Naive thymus-derived CD4-positive, alpha-beta T cell (primary cell): ENCODE measurements at regions not wholly inside any gene's neighbourhood (a gene's known extent, or its start where the extent isn't known, plus 50 kb on each side); places are given as distances from the start of the nearest gene placed in this dataset.

ENCODE experiments used
- ATAC-seq: fragments of 150-1000 bp; cut with Tn5 transposase; 2 replicates; pipeline ENCODE4 v1.10.0; 2021; ENCODE audit warnings: mild to moderate bottlenecking, moderate library complexity
- CTCF ChIA-PET: fragments of 350-600 bp; sonication (Branson Sonifier 250); formaldehyde crosslinking; loops from one replicate; lab custom pipeline; 2021; ENCODE audit warnings: antibody characterized with exemption; lab: Charles Lee
- POLR2A ChIA-PET: fragments of 350-600 bp; sonication (Branson Sonifier 250); formaldehyde crosslinking; loops from one replicate; lab custom pipeline; 2021; ENCODE audit warnings: antibody characterized with exemption, inconsistent platforms; lab: Charles Lee
- DNase-seq, 9 donors: peaks; one replicate each; pipeline versions ENCODE4 v3.0.0 to v3.0.0-alpha.2; 2020 to 2022; ENCODE audit warnings: mixed read lengths in 1 of 9
- H3K27ac ChIP-seq: one replicate; pipeline ENCODE4 v1.7.0; 2013; ENCODE audit warnings: mild to moderate bottlenecking, low read depth, low read length, moderate library complexity
- H3K27me3 ChIP-seq, 2 donors: one replicate each; pipeline ENCODE4 v1.7.0; 2013; ENCODE audit warnings: low read length in 2 of 2, mild to moderate bottlenecking in 2 of 2, moderate library complexity in 2 of 2; ENCODE audit not compliant: control insufficient read depth in 2 of 2, insufficient read depth in 2 of 2
- H3K36me3 ChIP-seq, 3 experiments: 1 replicate in 2 of 3; 2 replicates in 1 of 3; pipeline ENCODE4 v1.7.0; 2013; ENCODE audit warnings: low read length in 3 of 3, mild to moderate bottlenecking in 3 of 3, moderate library complexity in 1 of 3; ENCODE audit not compliant: insufficient read depth in 3 of 3, control insufficient read depth in 2 of 3
- H3K4me1 ChIP-seq, 2 donors: one replicate each; pipeline ENCODE4 v1.7.0; 2013; ENCODE audit warnings: low read length in 2 of 2, mild to moderate bottlenecking in 2 of 2, moderate library complexity in 1 of 2; ENCODE audit not compliant: control insufficient read depth in 2 of 2, insufficient read depth in 2 of 2
- H3K4me3 ChIP-seq: 2 replicates; pipeline ENCODE4 v1.7.0; 2013; ENCODE audit warnings: mild to moderate bottlenecking, low read length
- H3K9me3 ChIP-seq, 3 experiments: 1 replicate in 2 of 3; 2 replicates in 1 of 3; pipeline ENCODE4 v1.7.0; 2013; ENCODE audit warnings: low read length in 3 of 3; ENCODE audit not compliant: control insufficient read depth in 2 of 3
- H3K27ac Mint-ChIP-seq, 9 donors: one replicate each; pipeline ENCODE4 v1.8.0; 2020 to 2022; ENCODE audit warnings: mixed read lengths in 9 of 9, mild to moderate bottlenecking in 8 of 9, moderate library complexity in 5 of 9, inconsistent platforms in 2 of 9
- H3K27me3 Mint-ChIP-seq, 5 donors: one replicate each; pipeline ENCODE4 v1.8.0; 2021 to 2022; ENCODE audit warnings: mixed read lengths in 5 of 5, mild to moderate bottlenecking in 1 of 5
- H3K36me3 Mint-ChIP-seq, 5 donors: one replicate each; pipeline ENCODE4 v1.8.0; 2020 to 2022; ENCODE audit warnings: mixed read lengths in 5 of 5, mild to moderate bottlenecking in 3 of 5, inconsistent platforms in 1 of 5
- H3K4me1 Mint-ChIP-seq, 7 donors: one replicate each; pipeline ENCODE4 v1.8.0; 2020 to 2022; ENCODE audit warnings: mixed read lengths in 7 of 7, mild to moderate bottlenecking in 3 of 7, inconsistent platforms in 1 of 7
- H3K4me3 Mint-ChIP-seq, 10 donors: one replicate each; pipeline ENCODE4 v1.8.0; 2020 to 2022; ENCODE audit warnings: mild to moderate bottlenecking in 10 of 10, mixed read lengths in 10 of 10, moderate library complexity in 6 of 10, inconsistent platforms in 2 of 10
- H3K9me3 Mint-ChIP-seq, 11 donors: one replicate each; pipeline ENCODE4 v1.8.0; 2020 to 2022; ENCODE audit warnings: mixed read lengths in 11 of 11, mild to moderate bottlenecking in 4 of 11, inconsistent platforms in 1 of 11, moderate library complexity in 1 of 11
- intact Hi-C, 2 donors: fragments of 100-400 bp; cut with micrococcal nuclease; formaldehyde crosslinking; loops; one replicate each; pipeline ENCODE4 v1.15.1; 2023

DNA sequence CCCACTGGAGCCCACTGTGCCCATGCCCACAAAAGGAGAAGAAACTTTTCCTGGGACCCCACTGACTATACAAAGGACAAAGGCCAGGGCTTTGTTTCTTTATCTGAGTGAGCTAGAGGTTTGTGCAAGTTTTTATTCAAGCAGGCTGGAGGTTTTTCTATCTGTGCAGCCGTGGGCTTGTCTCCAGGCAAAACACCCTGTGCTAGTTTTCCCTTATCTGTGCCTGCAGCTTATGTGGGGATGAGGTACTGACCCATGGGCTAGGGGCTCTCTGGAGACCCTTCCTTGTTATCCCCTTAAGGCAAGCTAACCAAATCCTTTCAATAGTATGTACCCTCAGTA, 545.5 kb downstream of the ZPLD1 start:
- ChIA-PET CTCF (no interaction called here), POLR2A (no interaction called here)
- ATAC-seq (no peak), DNase-seq (no peak)
- Histone ChIP-seq H3K27me3 (no peaks in the 10 kb centered on the region), H3K36me3 (no peaks in the 10 kb centered on the region), H3K4me3 (no peak overlapping the region), H3K27ac (no peak overlapping the region), H3K4me1 (no peaks in the 10 kb centered on the region), H3K9me3 (no peaks in the 10 kb centered on the region)
- Mint-ChIP-seq H3K27ac (no peak overlapping the region), H3K4me3 (no peak overlapping the region), H3K4me1 (no peaks in the 10 kb centered on the region), H3K27me3 (no peaks in the 10 kb centered on the region), H3K9me3 (peaks cover 0 to 9% (median 1%) of the 10 kb centered on the region in 11 donors), H3K36me3 (no peaks in the 10 kb centered on the region)
- intact Hi-C loops: no loop called here

DNA sequence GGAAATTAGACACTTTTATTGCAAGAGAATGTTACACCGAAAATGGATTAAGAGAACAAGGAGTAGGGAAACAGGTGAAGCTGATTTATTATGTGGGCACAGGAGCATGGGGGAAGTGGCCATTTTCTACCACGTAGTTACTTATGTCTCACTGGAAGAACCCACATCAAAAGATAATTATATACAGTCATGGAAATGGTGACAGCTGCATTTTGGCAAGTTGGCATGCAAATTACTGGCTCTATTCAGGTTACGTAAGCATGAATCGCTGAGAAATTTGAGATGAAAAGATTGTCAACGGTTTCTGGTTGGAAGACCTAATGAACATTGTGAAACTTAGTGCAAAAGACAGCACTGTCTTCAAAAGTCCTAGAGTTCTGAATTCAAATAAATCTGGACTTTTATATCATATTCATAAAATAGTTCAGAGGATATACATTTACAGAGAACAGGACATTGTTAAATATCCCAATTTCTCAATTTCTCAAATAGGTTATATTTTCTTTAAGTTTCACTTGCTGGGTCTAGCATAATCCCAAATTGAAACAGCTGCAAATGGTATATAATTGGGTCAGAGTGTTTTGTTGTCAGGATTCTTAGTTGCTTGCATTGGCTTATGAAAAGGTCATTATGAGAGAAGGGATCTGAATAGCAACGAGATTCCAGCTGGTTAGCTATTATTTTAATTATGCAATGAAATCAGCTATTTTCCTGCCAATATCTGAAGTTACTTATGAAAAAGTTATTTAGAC, 567.8 kb downstream of the ZPLD1 start:
- POLR2A ChIA-PET: no interaction called here
- Mint-ChIP-seq H3K36me3 (no peaks in the 10 kb centered on the region), H3K4me3 (no peak overlapping the region), H3K9me3 (peaks cover 0 to 12% (median 3%) of the 10 kb centered on the region in 11 donors), H3K27me3 (peaks cover 0 to 4% (median 0%) of the 10 kb centered on the region in 5 donors), H3K4me1 (no peaks in the 10 kb centered on the region), H3K27ac (no peak overlapping the region)
- CTCF ChIA-PET: no interaction called here
- Histone ChIP-seq H3K9me3 (no peaks in the 10 kb centered on the region), H3K27ac (no peak overlapping the region), H3K36me3 (no peaks in the 10 kb centered on the region), H3K27me3 (no peaks in the 10 kb centered on the region), H3K4me3 (no peak overlapping the region), H3K4me1 (no peaks in the 10 kb centered on the region)
- no peak for DNase-seq
- intact Hi-C loops: no loop called here
- ATAC-seq: no peak

DNA sequence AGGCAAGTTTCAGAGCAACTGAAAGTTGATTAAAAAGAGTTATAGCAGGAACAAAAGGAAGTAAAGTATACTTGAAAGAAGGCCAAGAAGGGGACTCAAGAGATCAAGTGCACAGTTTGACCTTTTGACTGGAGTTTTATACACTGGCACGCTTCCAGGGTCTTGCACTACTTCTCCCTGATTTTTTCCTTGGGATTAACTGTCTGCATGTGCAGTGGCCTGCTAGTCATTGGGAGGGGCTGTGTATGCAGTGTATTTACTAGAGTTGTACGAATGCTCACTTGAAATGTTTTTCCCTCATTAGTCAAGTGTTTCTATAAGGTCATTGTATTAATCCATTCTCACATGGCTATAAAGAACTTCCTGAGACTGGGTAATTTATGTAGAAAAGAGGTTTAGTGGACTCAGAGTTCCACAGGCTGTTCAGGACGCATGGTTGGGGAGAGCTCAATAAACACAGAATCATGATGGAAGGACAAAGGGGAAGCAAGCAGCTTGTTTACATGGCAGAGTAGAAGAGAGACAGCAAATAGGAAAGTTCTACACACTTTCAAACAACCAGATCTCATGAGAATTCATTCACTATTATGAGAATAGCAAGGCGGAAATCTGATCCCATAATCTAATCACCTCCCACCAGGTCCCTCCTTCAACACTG, 571.8 kb downstream of the ZPLD1 start:
- no peak overlapping the region for H3K4me3 Mint-ChIP-seq
- no peaks in the 10 kb centered on the region for H3K36me3 ChIP-seq
- no peaks in the 10 kb centered on the region for H3K4me1 Mint-ChIP-seq
- no peaks in the 10 kb centered on the region for H3K36me3 Mint-ChIP-seq
- DNase-seq: no peak
- ATAC-seq: no peak
- no peak overlapping the region for H3K27ac ChIP-seq
- POLR2A ChIA-PET: no interaction called here
- H3K27me3 ChIP-seq: no peaks in the 10 kb centered on the region
- H3K27me3 Mint-ChIP-seq: peaks cover 0 to 4% (median 0%) of the 10 kb centered on the region in 5 donors
- H3K9me3 Mint-ChIP-seq: peaks cover 0 to 12% (median 4%) of the 10 kb centered on the region in 11 donors
- H3K9me3 ChIP-seq: no peaks in the 10 kb centered on the region
- CTCF ChIA-PET: no interaction called here
- no peak overlapping the region for H3K4me3 ChIP-seq
- intact Hi-C loops: no loop called here
- peak overlapping the region in 1 of 9 donors; percentile 5 for H3K27ac Mint-ChIP-seq
- no peaks in the 10 kb centered on the region for H3K4me1 ChIP-seq

DNA sequence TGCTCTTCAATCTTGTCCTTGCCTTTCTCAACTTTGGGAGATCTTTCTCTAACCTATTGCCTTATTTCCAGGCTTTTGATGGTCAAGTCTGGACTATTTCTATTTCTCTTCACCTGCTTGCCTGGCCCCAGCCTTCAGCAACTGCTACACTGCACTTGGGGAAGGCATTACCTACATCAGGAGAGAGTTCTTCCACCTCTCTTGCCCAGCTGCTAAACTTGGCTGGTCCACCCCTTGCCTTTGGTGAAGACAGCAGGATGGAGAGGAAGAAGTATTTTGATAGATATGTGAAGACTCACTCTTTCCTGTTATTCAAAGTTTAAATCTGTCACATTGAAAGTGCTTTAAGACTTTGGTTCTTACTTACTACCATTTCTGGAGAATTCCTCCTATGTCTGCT, 574.8 kb downstream of the ZPLD1 start:
- no peak for DNase-seq
- Mint-ChIP-seq H3K4me3 (no peak overlapping the region), H3K27ac (no peak overlapping the region), H3K27me3 (peaks cover 0 to 4% (median 0%) of the 10 kb centered on the region in 5 donors), H3K4me1 (no peaks in the 10 kb centered on the region), H3K36me3 (no peaks in the 10 kb centered on the region), H3K9me3 (peaks cover 0 to 11% (median 3%) of the 10 kb centered on the region in 11 donors)
- Histone ChIP-seq H3K36me3 (no peaks in the 10 kb centered on the region), H3K4me1 (no peaks in the 10 kb centered on the region), H3K9me3 (no peaks in the 10 kb centered on the region), H3K27me3 (no peaks in the 10 kb centered on the region), H3K4me3 (no peak overlapping the region), H3K27ac (no peak overlapping the region)
- intact Hi-C loops: no loop called here
- no peak for ATAC-seq
- ChIA-PET CTCF (no interaction called here), POLR2A (no interaction called here)

- ATAC-seq (no peak), DNase-seq (no peak)
- Mint-ChIP-seq H3K9me3 (no peaks in the 10 kb centered on the region), H3K4me3 (no peak overlapping the region), H3K36me3 (no peaks in the 10 kb centered on the region), H3K27ac (no peak overlapping the region), H3K27me3 (no peaks in the 10 kb centered on the region), H3K4me1 (peaks cover 0 to 1% (median 0%) of the 10 kb centered on the region in 7 donors)
- Histone ChIP-seq H3K9me3 (no peaks in the 10 kb centered on the region), H3K4me1 (no peaks in the 10 kb centered on the region), H3K36me3 (no peaks in the 10 kb centered on the region), H3K27ac (no peak overlapping the region), H3K27me3 (no peaks in the 10 kb centered on the region), H3K4me3 (no peak overlapping the region)
- intact Hi-C loops: no loop called here
- CTCF ChIA-PET: no interaction called here
- POLR2A ChIA-PET: no interaction called here
These were observed 591.1 kb downstream of the ZPLD1 start for GRCh38 chr3:103025880-103026279.

DNA sequence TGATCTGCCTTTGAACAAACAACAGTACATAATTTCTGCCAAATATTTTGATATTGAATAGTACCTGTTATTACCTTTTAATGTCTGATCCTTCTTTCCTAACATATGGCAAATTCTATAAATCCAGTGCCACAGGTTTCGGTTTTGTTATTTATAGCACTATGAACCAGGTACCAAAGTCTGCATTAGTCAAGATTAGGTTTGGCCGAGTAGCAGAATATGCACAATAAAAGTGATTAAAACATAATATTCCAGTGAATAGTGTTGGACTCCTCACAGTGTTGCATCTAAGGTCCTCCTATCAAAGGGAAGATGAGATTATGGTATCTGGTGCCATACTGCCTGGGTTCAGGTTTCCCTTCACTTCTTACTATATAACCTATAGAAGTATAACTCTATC, 599.0 kb downstream of the ZPLD1 start:
- Mint-ChIP-seq H3K27ac (no peak overlapping the region), H3K4me3 (no peak overlapping the region), H3K4me1 (no peaks in the 10 kb centered on the region), H3K27me3 (no peaks in the 10 kb centered on the region), H3K9me3 (peaks cover 0 to 2% (median 0%) of the 10 kb centered on the region in 11 donors), H3K36me3 (no peaks in the 10 kb centered on the region)
- Histone ChIP-seq H3K4me1 (no peaks in the 10 kb centered on the region), H3K27ac (no peak overlapping the region), H3K9me3 (no peaks in the 10 kb centered on the region), H3K36me3 (no peaks in the 10 kb centered on the region), H3K27me3 (no peaks in the 10 kb centered on the region), H3K4me3 (no peak overlapping the region)
- intact Hi-C loops: no loop called here
- POLR2A ChIA-PET: no interaction called here
- CTCF ChIA-PET: no interaction called here
- ATAC-seq: no peak
- no peak for DNase-seq

GRCh38 chr3:103047640-103048039, 612.8 kb downstream of the ZPLD1 start:
- Mint-ChIP-seq H3K27me3 (no peaks in the 10 kb centered on the region), H3K9me3 (peaks cover 0 to 6% (median 0%) of the 10 kb centered on the region in 11 donors), H3K4me1 (peaks cover 0 to 19% (median 0%) of the 10 kb centered on the region in 7 donors), H3K27ac (no peak overlapping the region), H3K36me3 (no peaks in the 10 kb centered on the region), H3K4me3 (no peak overlapping the region)
- Histone ChIP-seq H3K4me1 (no peaks in the 10 kb centered on the region), H3K4me3 (no peak overlapping the region), H3K36me3 (no peaks in the 10 kb centered on the region), H3K27ac (no peak overlapping the region), H3K27me3 (no peaks in the 10 kb centered on the region), H3K9me3 (no peaks in the 10 kb centered on the region)
- POLR2A ChIA-PET: no interaction called here
- ATAC-seq (no peak), DNase-seq (no peak)
- intact Hi-C loops: no loop called here
- CTCF ChIA-PET: no interaction called here
